SK-N-SH (cell line): ENCODE measurements at regions not wholly inside any gene's neighbourhood (a gene's known extent, or its start where the extent isn't known, plus 50 kb on each side); places are given as distances from the start of the nearest gene placed in this dataset.

Experiments
- CTCF ChIP-seq: fragments of 200-600 bp; sonication (generic); IDR thresholded peaks from 2 replicates; pipeline ENCODE4 v1.6.1; 2017; ENCODE audit warnings: antibody characterized with exemption, mild to moderate bottlenecking, moderate library complexity
- USF2 ChIP-seq: fragments of 150-350 bp; IDR thresholded peaks from 2 replicates; pipeline ENCODE4 v1.6.1; 2017; ENCODE audit warnings: antibody characterized with exemption, low read length, low read depth, borderline replicate concordance

- no peak for TF ChIP-seq CTCF
- TF ChIP-seq USF2 = no peak
These were observed 166.5 kb downstream of the GABRG1 start for GRCh38 chr4:45957353-45957752.
